C4-2B (cell line): ENCODE measurements at regions not wholly inside any gene's neighbourhood (a gene's known extent, or its start where the extent isn't known, plus 50 kb on each side); places are given as distances from the start of the nearest gene placed in this dataset.

Experiments
- ZFX ChIP-seq: fragments of 450-650 bp; IDR thresholded peaks from 2 replicates; pipeline ENCODE4 v1.6.1; 2017
- TF ChIP-seq, protein P1 (sequence below): fragments of 450-650 bp; conservative IDR thresholded peaks from 2 replicates; pipeline ENCODE4 v1.5.1; 2017; ENCODE audit warnings: mild to moderate bottlenecking

DNA sequence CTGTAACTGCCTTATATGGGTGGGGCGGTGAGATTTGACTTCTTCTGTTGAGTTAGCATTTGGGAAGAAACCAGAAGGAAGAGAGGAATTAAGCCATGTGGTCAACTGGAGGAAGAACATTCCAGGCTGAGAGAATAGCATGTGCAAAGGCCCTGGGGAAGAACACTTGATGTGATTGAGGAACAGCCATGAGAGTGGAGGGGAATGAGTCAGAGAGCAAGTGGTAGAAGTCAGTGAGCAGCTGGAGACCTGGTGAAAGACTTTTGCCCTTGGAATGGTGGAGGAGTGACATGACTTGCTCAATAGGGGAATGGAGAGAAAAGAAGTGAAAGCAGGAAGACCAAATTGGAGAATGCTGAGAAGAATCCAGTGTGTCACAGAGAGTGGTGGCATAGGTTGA lies 327.8 kb upstream of the HAND2 start:
- TF ChIP-seq, protein P1, sequence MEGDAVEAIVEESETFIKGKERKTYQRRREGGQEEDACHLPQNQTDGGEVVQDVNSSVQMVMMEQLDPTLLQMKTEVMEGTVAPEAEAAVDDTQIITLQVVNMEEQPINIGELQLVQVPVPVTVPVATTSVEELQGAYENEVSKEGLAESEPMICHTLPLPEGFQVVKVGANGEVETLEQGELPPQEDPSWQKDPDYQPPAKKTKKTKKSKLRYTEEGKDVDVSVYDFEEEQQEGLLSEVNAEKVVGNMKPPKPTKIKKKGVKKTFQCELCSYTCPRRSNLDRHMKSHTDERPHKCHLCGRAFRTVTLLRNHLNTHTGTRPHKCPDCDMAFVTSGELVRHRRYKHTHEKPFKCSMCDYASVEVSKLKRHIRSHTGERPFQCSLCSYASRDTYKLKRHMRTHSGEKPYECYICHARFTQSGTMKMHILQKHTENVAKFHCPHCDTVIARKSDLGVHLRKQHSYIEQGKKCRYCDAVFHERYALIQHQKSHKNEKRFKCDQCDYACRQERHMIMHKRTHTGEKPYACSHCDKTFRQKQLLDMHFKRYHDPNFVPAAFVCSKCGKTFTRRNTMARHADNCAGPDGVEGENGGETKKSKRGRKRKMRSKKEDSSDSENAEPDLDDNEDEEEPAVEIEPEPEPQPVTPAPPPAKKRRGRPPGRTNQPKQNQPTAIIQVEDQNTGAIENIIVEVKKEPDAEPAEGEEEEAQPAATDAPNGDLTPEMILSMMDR, result no peak
- no peak for TF ChIP-seq ZFX
